Breast epithelium (tissue), 3 donors: ENCODE measurements at regions not wholly inside any gene's neighbourhood (a gene's known extent, or its start where the extent isn't known, plus 50 kb on each side); places are given as distances from the start of the nearest gene placed in this dataset.

Experiments
- CTCF ChIP-seq, 3 donors: fragments of 450-650 bp; IDR thresholded peaks; one replicate each; pipeline ENCODE4 v1.5.1; 2016 to 2017; ENCODE audit warnings: antibody characterized with exemption in 3 of 3, mild to moderate bottlenecking in 3 of 3, moderate library complexity in 3 of 3
- POLR2A ChIP-seq: fragments of 450-650 bp; IDR thresholded peaks from one replicate; pipeline ENCODE4 v1.6.1; 2016; ENCODE audit warnings: antibody characterized with exemption, mild to moderate bottlenecking, moderate library complexity

DNA sequence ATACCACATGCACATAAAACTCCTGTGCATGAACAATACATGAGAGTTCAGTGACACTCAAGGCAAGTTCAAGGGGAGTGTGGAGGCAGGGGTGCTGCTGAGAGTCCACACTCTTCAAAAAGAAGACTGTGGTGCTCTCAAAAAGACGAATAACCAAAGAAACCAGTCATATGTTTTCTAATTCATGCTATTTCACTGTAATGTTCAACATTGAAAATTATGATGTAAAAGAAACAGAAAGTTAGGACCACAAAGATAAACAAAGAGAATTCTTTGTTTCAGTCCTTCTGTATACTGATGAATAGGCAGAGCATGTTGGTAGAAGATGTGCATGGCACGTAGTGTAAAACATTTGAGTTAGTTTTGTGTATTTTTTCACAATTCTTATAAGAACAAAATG is 864.2 kb upstream of the LRATD1 start:
- TF ChIP-seq CTCF (IDR thresholded peaks at IDR 0.05) = no peak
- no peak for TF ChIP-seq POLR2A
